ENCODE measurements at regions not wholly inside any gene's neighbourhood (a gene's known extent, or its start where the extent isn't known, plus 50 kb on each side); places are given as distances from the start of the nearest gene placed in this dataset.

- H3K27ac ChIP-seq, result no peak overlapping the region
- H3K36me3 ChIP-seq, result no peaks in the 10 kb centered on the region
- DNase-seq (ENCODE audit: low spot score in 2 of 2), result no peak
- H3K4me1 ChIP-seq, result no peaks in the 10 kb centered on the region
- H3K4me3 ChIP-seq, result no peak overlapping the region
- no peak for TF ChIP-seq POLR2AphosphoS5 (IDR thresholded peaks at IDR 0.05)
- TF ChIP-seq EP300 (IDR thresholded peaks at IDR 0.05), result no peak
- no peaks in the 10 kb centered on the region for H3K9me3 ChIP-seq
- no peaks in the 10 kb centered on the region for H3K27me3 ChIP-seq
Measured at GRCh38 chr1:56054959-56055358, 524.4 kb downstream of the PLPP3 start.

GRCh38 chr1:56052041-56052440, 527.3 kb downstream of the PLPP3 start:
- Histone ChIP-seq H3K27ac (no peak overlapping the region), H3K36me3 (no peaks in the 10 kb centered on the region), H3K9me3 (no peaks in the 10 kb centered on the region), H3K4me1 (no peaks in the 10 kb centered on the region), H3K4me3 (no peak overlapping the region), H3K27me3 (no peaks in the 10 kb centered on the region)
- WGBS, result 91% methylated on average over 2 of the region's 2 CpGs
- TF ChIP-seq CTCF (IDR thresholded peaks at IDR 0.05) (no peak), POLR2A (IDR thresholded peaks at IDR 0.05) (no peak), EP300 (IDR thresholded peaks at IDR 0.05) (no peak), POLR2AphosphoS5 (IDR thresholded peaks at IDR 0.05) (no peak)
- no peak for DNase-seq (ENCODE audit: low spot score in 2 of 2)

- H3K27me3 ChIP-seq, result no peaks in the 10 kb centered on the region
- H3K4me3 ChIP-seq, result no peak overlapping the region
- H3K9me3 ChIP-seq, result no peaks in the 10 kb centered on the region
- TF ChIP-seq POLR2A (IDR thresholded peaks at IDR 0.05) (no peak), POLR2AphosphoS5 (IDR thresholded peaks at IDR 0.05) (no peak), CTCF (IDR thresholded peaks at IDR 0.05) (no peak)
- no peak for DNase-seq (ENCODE audit: low spot score in 2 of 2)
- no peak overlapping the region for H3K27ac ChIP-seq
- 80% methylated on average over 2 of the region's 2 CpGs for WGBS
- H3K36me3 ChIP-seq, result no peaks in the 10 kb centered on the region
- no peaks in the 10 kb centered on the region for H3K4me1 ChIP-seq
Measured at GRCh38 chr1:56050911-56051310, 528.5 kb downstream of the PLPP3 start.

- Histone ChIP-seq H3K9me3 (no peaks in the 10 kb centered on the region), H3K4me3 (no peak overlapping the region), H3K4me1 (no peaks in the 10 kb centered on the region), H3K27me3 (no peaks in the 10 kb centered on the region), H3K36me3 (no peaks in the 10 kb centered on the region), H3K27ac (no peak overlapping the region)
- 96% methylated on average over 1 of the region's 1 CpG for WGBS
- TF ChIP-seq POLR2A (IDR thresholded peaks at IDR 0.05) (no peak), CTCF (IDR thresholded peaks at IDR 0.05) (no peak), POLR2AphosphoS5 (IDR thresholded peaks at IDR 0.05) (no peak), EP300 (IDR thresholded peaks at IDR 0.05) (no peak)
- no peak for DNase-seq (ENCODE audit: low spot score in 2 of 2)
Measured at GRCh38 chr1:56045477-56045876, 533.9 kb downstream of the PLPP3 start.

- no peaks in the 10 kb centered on the region for H3K27me3 ChIP-seq
- no peaks in the 10 kb centered on the region for H3K9me3 ChIP-seq
- no peak for DNase-seq (ENCODE audit: low spot score in 2 of 2)
- no peak for TF ChIP-seq POLR2A (IDR thresholded peaks at IDR 0.05)
- TF ChIP-seq CTCF (IDR thresholded peaks at IDR 0.05), result no peak
- no peak for TF ChIP-seq EP300 (IDR thresholded peaks at IDR 0.05)
- TF ChIP-seq POLR2AphosphoS5 (IDR thresholded peaks at IDR 0.05), result no peak
- 72% methylated on average over 3 of the region's 3 CpGs for WGBS
- no peak overlapping the region for H3K27ac ChIP-seq
- no peak overlapping the region for H3K4me3 ChIP-seq
- H3K4me1 ChIP-seq, result no peaks in the 10 kb centered on the region
- no peaks in the 10 kb centered on the region for H3K36me3 ChIP-seq
Measured at GRCh38 chr1:56045062-56045461, 534.3 kb downstream of the PLPP3 start.

- Histone ChIP-seq H3K36me3 (no peaks in the 10 kb centered on the region), H3K4me3 (no peak overlapping the region), H3K27ac (no peak overlapping the region), H3K9me3 (no peaks in the 10 kb centered on the region), H3K27me3 (no peaks in the 10 kb centered on the region), H3K4me1 (peaks cover 17% of the 10 kb centered on the region)
- TF ChIP-seq POLR2AphosphoS5 (IDR thresholded peaks at IDR 0.05) (no peak), EP300 (IDR thresholded peaks at IDR 0.05) (no peak), POLR2A (IDR thresholded peaks at IDR 0.05) (no peak), CTCF (IDR thresholded peaks at IDR 0.05) (no peak)
- DNase-seq (ENCODE audit: low spot score in 2 of 2), result no peak
Measured at GRCh38 chr1:56036479-56036878, 542.9 kb downstream of the PLPP3 start.

Data from suprapubic skin (tissue), 4 donors.